Peyer's patch (tissue), 4 donors: ENCODE measurements at regions not wholly inside any gene's neighbourhood (a gene's known extent, or its start where the extent isn't known, plus 50 kb on each side); places are given as distances from the start of the nearest gene placed in this dataset.

Experiments
- CTCF ChIP-seq, 6 experiments: fragments of 450-650 bp in 4 of 6; fragments of 200-600 bp in 2 of 6; sonication (generic) in 1 of 6; IDR thresholded peaks; one replicate each; pipeline ENCODE4 v1.5.1; 2017 to 2019; ENCODE audit warnings: antibody characterized with exemption in 6 of 6, mild to moderate bottlenecking in 3 of 6, moderate library complexity in 1 of 6
- POLR2A ChIP-seq, 2 donors: fragments of 450-650 bp; IDR thresholded peaks; one replicate each; pipeline ENCODE4 v1.5.1; 2017; ENCODE audit warnings: antibody characterized with exemption in 2 of 2, mild to moderate bottlenecking in 2 of 2, moderate library complexity in 2 of 2

DNA sequence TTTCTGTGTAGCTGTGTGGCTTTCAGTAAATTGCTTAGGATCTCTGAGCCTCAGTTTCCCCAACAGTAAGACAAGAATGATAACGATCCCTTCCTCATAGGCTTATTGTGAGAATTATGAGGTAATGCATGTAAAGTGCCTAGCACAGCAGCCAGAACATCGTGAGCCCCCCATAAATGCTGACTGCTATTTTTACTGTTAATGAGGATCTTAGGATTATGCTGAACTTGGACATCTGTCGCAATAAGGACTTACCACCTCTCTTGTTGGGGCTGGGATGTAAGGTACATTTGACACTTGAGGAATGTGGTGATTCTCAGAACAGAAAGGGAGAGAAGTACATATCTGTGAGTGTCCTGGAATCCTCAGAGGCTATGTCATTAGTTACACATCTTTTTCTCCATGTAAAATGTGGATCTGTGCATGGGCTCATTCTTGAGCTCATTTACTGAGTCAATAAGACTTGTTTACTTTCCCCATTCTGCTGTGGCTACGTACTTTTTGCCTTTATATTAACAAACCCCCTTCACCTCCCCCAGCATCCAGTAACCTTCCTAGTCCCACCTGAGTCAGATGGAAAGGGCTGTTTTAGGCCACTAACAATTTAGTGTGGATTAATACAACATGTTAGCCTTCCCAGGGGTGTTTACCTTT, 64.4 kb upstream of the PLEKHG1 start:
- TF ChIP-seq CTCF (IDR thresholded peaks at IDR 0.05) (no peak), POLR2A (IDR thresholded peaks at IDR 0.05) (no peak)
